Ishikawa (cell line): ENCODE measurements at regions not wholly inside any gene's neighbourhood (a gene's known extent, or its start where the extent isn't known, plus 50 kb on each side); places are given as distances from the start of the nearest gene placed in this dataset.

ENCODE experiments used
- CEBPB ChIP-seq: IDR thresholded peaks from 2 replicates; pipeline ENCODE4 v1.6.1; 2012
- CREB1 ChIP-seq: IDR thresholded peaks from 2 replicates; pipeline ENCODE4 v1.6.1; 2012; ENCODE audit warnings: low read depth
- EGR1 ChIP-seq: IDR thresholded peaks from 2 replicates; pipeline ENCODE4 v1.6.1; 2012
- EP300 ChIP-seq: IDR thresholded peaks from 2 replicates; pipeline ENCODE4 v1.6.1; 2012; ENCODE audit warnings: borderline replicate concordance
- FOXM1 ChIP-seq: IDR thresholded peaks from 2 replicates; pipeline ENCODE4 v1.6.1; 2012; ENCODE audit warnings: low read depth, borderline replicate concordance
- NFIC ChIP-seq: IDR thresholded peaks from 2 replicates; pipeline ENCODE4 v1.6.1; 2012
- RAD21 ChIP-seq: IDR thresholded peaks from 2 replicates; pipeline ENCODE4 v1.6.1; 2012; ENCODE audit warnings: low read depth
- TAF1 ChIP-seq: IDR thresholded peaks from 2 replicates; pipeline ENCODE4 v1.6.1; 2012; ENCODE audit warnings: low read depth, mild to moderate bottlenecking
- TCF12 ChIP-seq: IDR thresholded peaks from 2 replicates; pipeline ENCODE4 v1.6.1; 2012; ENCODE audit warnings: low read depth
- TEAD4 ChIP-seq: IDR thresholded peaks from 2 replicates; pipeline ENCODE4 v1.6.1; 2012
- YY1 ChIP-seq: IDR thresholded peaks from 2 replicates; pipeline ENCODE4 v1.6.1; 2012; ENCODE audit warnings: low read depth
- ZBTB7A ChIP-seq: IDR thresholded peaks from 2 replicates; pipeline ENCODE4 v1.6.1; 2012; ENCODE audit warnings: low read depth
- TF ChIP-seq, protein P1 (sequence below): IDR thresholded peaks from 2 replicates; pipeline ENCODE4 v1.6.1; 2012
- TF ChIP-seq, protein P2 (sequence below): IDR thresholded peaks from 2 replicates; pipeline ENCODE4 v1.6.1; 2012
- TF ChIP-seq, protein P3 (sequence below): IDR thresholded peaks from 2 replicates; pipeline ENCODE4 v1.6.1; 2012; ENCODE audit warnings: low read depth, mild to moderate bottlenecking

DNA sequence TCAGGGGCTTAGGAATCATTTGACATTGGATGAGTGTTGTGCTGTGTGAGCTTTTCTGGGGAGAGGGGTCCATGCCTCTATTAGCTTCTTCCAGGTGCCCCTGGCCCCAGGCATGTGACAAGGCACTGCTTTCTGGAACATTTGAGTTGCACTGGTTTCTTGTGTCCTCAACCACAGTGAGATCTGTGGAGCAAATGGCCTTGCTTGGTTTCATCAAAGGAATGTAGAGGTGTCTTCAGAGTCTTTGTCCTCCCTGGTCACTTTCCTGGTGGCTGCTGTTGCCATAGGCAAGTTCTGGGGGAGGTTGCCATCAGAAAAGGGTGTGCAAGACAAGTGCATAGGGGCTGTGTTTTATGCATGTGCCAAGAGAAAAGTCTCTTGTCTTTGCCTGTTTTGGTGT, 157.5 kb downstream of the MACROH2A1 start:
- TF ChIP-seq CEBPB (no peak), TEAD4 (no peak), CREB1 (no peak), EGR1 (no peak), ZBTB7A (no peak), FOXM1 (no peak), TCF12 (no peak), EP300 (no peak), YY1 (no peak)
- TF ChIP-seq, protein P1, sequence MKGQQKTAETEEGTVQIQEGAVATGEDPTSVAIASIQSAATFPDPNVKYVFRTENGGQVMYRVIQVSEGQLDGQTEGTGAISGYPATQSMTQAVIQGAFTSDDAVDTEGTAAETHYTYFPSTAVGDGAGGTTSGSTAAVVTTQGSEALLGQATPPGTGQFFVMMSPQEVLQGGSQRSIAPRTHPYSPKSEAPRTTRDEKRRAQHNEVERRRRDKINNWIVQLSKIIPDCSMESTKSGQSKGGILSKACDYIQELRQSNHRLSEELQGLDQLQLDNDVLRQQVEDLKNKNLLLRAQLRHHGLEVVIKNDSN: no peak
- TF ChIP-seq, protein P2, sequence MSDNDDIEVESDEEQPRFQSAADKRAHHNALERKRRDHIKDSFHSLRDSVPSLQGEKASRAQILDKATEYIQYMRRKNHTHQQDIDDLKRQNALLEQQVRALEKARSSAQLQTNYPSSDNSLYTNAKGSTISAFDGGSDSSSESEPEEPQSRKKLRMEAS: no peak
- TF ChIP-seq, protein P3, sequence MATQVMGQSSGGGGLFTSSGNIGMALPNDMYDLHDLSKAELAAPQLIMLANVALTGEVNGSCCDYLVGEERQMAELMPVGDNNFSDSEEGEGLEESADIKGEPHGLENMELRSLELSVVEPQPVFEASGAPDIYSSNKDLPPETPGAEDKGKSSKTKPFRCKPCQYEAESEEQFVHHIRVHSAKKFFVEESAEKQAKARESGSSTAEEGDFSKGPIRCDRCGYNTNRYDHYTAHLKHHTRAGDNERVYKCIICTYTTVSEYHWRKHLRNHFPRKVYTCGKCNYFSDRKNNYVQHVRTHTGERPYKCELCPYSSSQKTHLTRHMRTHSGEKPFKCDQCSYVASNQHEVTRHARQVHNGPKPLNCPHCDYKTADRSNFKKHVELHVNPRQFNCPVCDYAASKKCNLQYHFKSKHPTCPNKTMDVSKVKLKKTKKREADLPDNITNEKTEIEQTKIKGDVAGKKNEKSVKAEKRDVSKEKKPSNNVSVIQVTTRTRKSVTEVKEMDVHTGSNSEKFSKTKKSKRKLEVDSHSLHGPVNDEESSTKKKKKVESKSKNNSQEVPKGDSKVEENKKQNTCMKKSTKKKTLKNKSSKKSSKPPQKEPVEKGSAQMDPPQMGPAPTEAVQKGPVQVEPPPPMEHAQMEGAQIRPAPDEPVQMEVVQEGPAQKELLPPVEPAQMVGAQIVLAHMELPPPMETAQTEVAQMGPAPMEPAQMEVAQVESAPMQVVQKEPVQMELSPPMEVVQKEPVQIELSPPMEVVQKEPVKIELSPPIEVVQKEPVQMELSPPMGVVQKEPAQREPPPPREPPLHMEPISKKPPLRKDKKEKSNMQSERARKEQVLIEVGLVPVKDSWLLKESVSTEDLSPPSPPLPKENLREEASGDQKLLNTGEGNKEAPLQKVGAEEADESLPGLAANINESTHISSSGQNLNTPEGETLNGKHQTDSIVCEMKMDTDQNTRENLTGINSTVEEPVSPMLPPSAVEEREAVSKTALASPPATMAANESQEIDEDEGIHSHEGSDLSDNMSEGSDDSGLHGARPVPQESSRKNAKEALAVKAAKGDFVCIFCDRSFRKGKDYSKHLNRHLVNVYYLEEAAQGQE: no peak

DNA sequence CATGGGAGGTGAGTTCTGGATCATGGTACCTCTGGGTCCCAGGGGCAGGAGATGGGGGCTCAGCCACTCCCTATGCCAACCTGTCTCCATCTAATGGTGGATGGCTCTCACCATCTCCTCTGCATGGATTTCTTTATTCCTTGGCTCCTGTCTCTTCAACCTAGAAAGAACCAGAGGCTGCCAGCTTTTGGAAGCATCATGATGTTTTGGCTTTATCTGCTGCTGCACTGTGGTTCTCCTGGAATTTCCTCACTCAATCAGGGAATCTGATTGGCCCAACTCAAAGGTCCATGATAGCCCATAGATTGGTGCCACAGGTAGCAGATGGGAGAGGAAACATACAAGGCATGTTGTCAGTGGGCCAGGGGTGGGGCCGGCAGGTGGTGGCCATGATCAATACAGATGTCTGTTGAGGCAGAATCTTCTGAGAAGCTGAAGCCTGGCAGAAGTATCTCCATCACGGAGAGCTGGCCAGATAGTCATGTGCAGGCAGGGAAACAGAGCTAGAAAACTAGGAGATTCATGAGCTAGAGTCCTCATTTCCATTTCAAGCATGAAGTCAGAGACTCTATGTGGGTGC, 158.2 kb downstream of the MACROH2A1 start:
- TF ChIP-seq TAF1 (no peak), CREB1 (no peak), RAD21 (no peak), NFIC (no peak), YY1 (no peak), TCF12 (no peak), FOXM1 (no peak), ZBTB7A (no peak), CEBPB (no peak), TEAD4 (no peak), EGR1 (no peak), EP300 (no peak)
- TF ChIP-seq, protein P1: no peak
- TF ChIP-seq, protein P3: no peak
- TF ChIP-seq, protein P2: no peak

DNA sequence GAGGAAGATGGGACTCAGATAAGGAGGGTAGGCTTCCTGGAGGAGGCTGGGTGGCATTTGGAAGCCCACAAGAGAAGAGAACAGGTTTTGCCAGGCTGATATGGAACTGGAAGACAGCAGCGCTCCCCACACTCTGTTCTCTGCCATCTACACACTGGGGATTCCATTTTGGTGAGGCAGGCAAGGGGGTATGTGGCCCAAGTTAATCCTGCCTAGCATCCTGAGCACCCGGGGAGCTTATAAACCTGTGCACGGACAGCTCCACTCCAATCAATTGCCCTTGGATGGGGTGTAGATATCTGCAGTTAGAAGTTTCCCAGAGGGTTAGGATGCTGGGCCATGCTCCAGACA, 158.8 kb downstream of the MACROH2A1 start:
- TF ChIP-seq CREB1: no peak
- TF ChIP-seq YY1: no peak
- TF ChIP-seq, protein P1: no peak
- TF ChIP-seq ZBTB7A: no peak
- TF ChIP-seq TAF1: no peak
- no peak for TF ChIP-seq CEBPB
- no peak for TF ChIP-seq EP300
- TF ChIP-seq TEAD4: no peak
- TF ChIP-seq RAD21: no peak
- no peak for TF ChIP-seq FOXM1
- TF ChIP-seq, protein P3: no peak
- no peak for TF ChIP-seq NFIC

DNA sequence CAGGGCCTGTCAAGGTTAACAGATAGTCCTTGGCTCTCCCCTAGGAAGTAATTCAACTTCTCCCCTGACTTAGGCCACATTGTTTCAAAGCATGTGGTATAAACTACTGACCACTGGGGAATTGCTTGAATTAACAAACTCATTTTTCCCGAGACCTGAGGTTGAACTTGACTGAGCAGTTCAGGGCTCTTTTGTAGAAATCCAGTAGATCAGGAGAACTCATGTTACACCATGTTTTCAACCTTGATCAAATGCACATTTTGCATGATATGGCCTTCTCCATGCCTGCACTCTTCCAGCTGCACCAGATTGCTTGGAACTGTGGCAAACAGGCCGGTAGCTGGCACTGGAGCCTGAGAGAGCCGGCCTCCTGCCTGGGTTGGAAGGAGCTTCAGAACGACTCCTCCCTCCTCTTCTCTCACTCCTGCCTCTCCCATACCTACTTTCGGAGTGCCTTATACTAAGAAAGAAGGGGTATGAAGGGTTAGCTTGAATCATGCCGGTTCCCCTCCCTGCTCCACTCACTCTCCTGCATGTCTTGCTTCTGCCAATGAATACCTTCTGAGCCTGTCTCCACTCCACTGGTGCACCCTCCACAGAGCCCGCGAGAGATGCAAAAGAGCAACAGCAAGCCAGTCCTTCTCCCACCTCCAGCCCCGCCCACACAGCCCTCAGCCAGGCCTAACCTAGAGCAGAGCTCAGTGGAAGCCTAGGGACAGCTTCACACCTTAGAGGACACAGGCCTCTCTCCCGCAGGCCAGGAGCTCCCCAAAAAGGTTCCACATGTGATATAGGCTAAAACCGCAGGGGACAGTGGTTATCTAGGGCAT, 159.4 kb downstream of the MACROH2A1 start:
- TF ChIP-seq, protein P1: no peak
- TF ChIP-seq, protein P2: no peak
- no peak for TF ChIP-seq TEAD4
- TF ChIP-seq, protein P3: no peak
- no peak for TF ChIP-seq NFIC
- TF ChIP-seq CREB1: no peak
- TF ChIP-seq EGR1: no peak
- no peak for TF ChIP-seq FOXM1
- no peak for TF ChIP-seq TCF12
- no peak for TF ChIP-seq EP300
- no peak for TF ChIP-seq CEBPB
- no peak for TF ChIP-seq ZBTB7A
- no peak for TF ChIP-seq YY1
- no peak for TF ChIP-seq RAD21
- TF ChIP-seq TAF1: no peak
